Neutrophil (primary cell): ENCODE measurements at regions not wholly inside any gene's neighbourhood (a gene's known extent, or its start where the extent isn't known, plus 50 kb on each side); places are given as distances from the start of the nearest gene placed in this dataset.
"Not testable (repeated sequence)": the region's sequence is repeated elsewhere in the genome, so short reads cannot be mapped to it uniquely, and the experiment has no call there.

Experiments
- H3K27ac ChIP-seq: fragments of 200-600 bp; sonication (generic); 2 replicates; pipeline ENCODE4 v1.5.1; 2016; ENCODE audit warnings: mild to moderate bottlenecking, moderate library complexity
- H3K27me3 ChIP-seq: fragments of 200-600 bp; sonication (generic); 2 replicates; pipeline ENCODE4 v1.6.0; 2016; ENCODE audit warnings: mild to moderate bottlenecking
- H3K36me3 ChIP-seq: fragments of 200-600 bp; sonication (generic); 2 replicates; pipeline ENCODE4 v1.5.1; 2017
- H3K4me1 ChIP-seq, 2 experiments: fragments of 200-600 bp in 1 of 2; sonication (generic) in 1 of 2; 1 replicate in 1 of 2; 2 replicates in 1 of 2; pipeline versions ENCODE4 v1.5.1 to v1.6.1; 2013 to 2016; ENCODE audit warnings: low read depth in 1 of 2, low read length in 1 of 2, mild to moderate bottlenecking in 1 of 2, moderate library complexity in 1 of 2; ENCODE audit not compliant: control insufficient read depth in 1 of 2, insufficient read depth in 1 of 2
- H3K4me3 ChIP-seq, 2 experiments: fragments of 200-600 bp in 1 of 2; sonication (generic) in 1 of 2; 1 replicate in 1 of 2; 2 replicates in 1 of 2; pipeline ENCODE4 v1.5.1; 2013 to 2016; ENCODE audit warnings: low read depth in 1 of 2, low read length in 1 of 2, mild to moderate bottlenecking in 1 of 2, moderate library complexity in 1 of 2
- H3K9me3 ChIP-seq: fragments of 200-600 bp; sonication (generic); 2 replicates; pipeline ENCODE4 v1.5.1; 2016
- CTCF ChIP-seq: fragments of 200-600 bp; sonication (generic); IDR thresholded peaks from 2 replicates; pipeline ENCODE4 v1.5.1; 2016; ENCODE audit warnings: antibody characterized with exemption

- Histone ChIP-seq H3K27me3 (no peaks in the 10 kb centered on the region), H3K27ac (peak overlapping the region; percentile 5), H3K4me3 (no peak overlapping the region), H3K4me1 (peaks cover 17% of the 10 kb centered on the region in 2 experiments), H3K36me3 (no peaks in the 10 kb centered on the region), H3K9me3 (no peaks in the 10 kb centered on the region)
- no peak for TF ChIP-seq CTCF
Observed at GRCh38 chr3:72614394-72615074, 233.7 kb downstream of the SHQ1 start.

DNA sequence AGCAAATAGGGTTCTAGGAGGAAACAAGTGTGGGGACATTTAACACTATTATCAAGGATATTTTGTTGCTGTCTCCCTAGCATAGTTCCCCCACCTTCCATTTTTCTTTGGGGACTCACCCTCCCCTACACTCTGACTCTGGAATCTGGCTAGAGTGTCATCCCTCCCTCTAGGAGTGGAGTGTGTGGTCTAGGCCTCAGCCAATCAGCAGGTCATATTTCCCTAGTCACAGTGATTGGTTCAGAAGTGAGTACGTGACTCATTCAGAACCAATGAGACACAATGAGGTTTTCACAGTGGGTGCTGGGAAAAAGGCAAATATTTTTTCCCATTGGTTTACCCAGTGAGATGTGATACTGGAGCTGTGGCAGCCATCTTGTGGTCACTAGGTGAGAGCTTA, 234.4 kb downstream of the SHQ1 start:
- H3K4me3 ChIP-seq = no peak overlapping the region
- no peaks in the 10 kb centered on the region for H3K9me3 ChIP-seq
- no peak for TF ChIP-seq CTCF
- H3K27me3 ChIP-seq = no peaks in the 10 kb centered on the region
- no peak overlapping the region for H3K27ac ChIP-seq
- H3K4me1 ChIP-seq = peaks cover 10 to 12% of the 10 kb centered on the region in 2 experiments
- H3K36me3 ChIP-seq = no peaks in the 10 kb centered on the region

GRCh38 chr3:72609114-72609513, 239.1 kb downstream of the SHQ1 start:
- H3K4me1 ChIP-seq, H3K36me3 ChIP-seq, H3K9me3 ChIP-seq, H3K4me3 ChIP-seq, H3K27ac ChIP-seq, H3K27me3 ChIP-seq: not testable (repeated sequence)

GRCh38 chr3:72606005-72606800, 242.0 kb downstream of the SHQ1 start:
- Histone ChIP-seq H3K27ac (no peak overlapping the region), H3K4me3 (no peak overlapping the region), H3K4me1 (no peaks in the 10 kb centered on the region), H3K27me3 (no peaks in the 10 kb centered on the region), H3K9me3 (no peaks in the 10 kb centered on the region), H3K36me3 (no peaks in the 10 kb centered on the region)
- no peak for TF ChIP-seq CTCF

- TF ChIP-seq CTCF = no peak
- Histone ChIP-seq H3K36me3 (no peaks in the 10 kb centered on the region), H3K9me3 (no peaks in the 10 kb centered on the region), H3K4me3 (no peak overlapping the region), H3K27ac (no peak overlapping the region), H3K27me3 (no peaks in the 10 kb centered on the region), H3K4me1 (no peaks in the 10 kb centered on the region)
Observed at GRCh38 chr3:72604328-72604727, 243.9 kb downstream of the SHQ1 start.
